AG04450 (cell line): ENCODE measurements at regions not wholly inside any gene's neighbourhood (a gene's known extent, or its start where the extent isn't known, plus 50 kb on each side); places are given as distances from the start of the nearest gene placed in this dataset.

ENCODE experiments used
- CTCF ChIA-PET: fragments of 300-600, 350-600 bp; formaldehyde crosslinking; extraction: SDS; loops from one replicate; lab custom pipeline; 2022; ENCODE audit warnings: antibody characterized with exemption, inconsistent platforms; lab: Charles Lee
- POLR2A ChIA-PET: fragments of 350-600 bp; formaldehyde crosslinking; extraction: SDS; loops from one replicate; lab custom pipeline; 2021; ENCODE audit warnings: antibody characterized with exemption, inconsistent platforms; lab: Yijun Ruan, JAX
- DNase-seq: peaks from one replicate; pipeline ENCODE4 v3.0.0-alpha.2; 2011; ENCODE audit warnings: low read depth, low spot score
- H3K27ac ChIP-seq: one replicate; pipeline ENCODE4 v1.5.1; 2012; ENCODE audit warnings: low read depth, low read length, control low read depth
- H3K27me3 ChIP-seq: one replicate; pipeline ENCODE4 v1.6.0; 2012; ENCODE audit warnings: low read length; ENCODE audit not compliant: control insufficient read depth, insufficient read depth
- H3K4me3 ChIP-seq: 2 replicates; pipeline ENCODE4 v1.5.1; 2011; ENCODE audit warnings: mild to moderate bottlenecking, low read depth, low read length, control low read depth
- H3K9me3 ChIP-seq: 2 replicates; pipeline ENCODE4 v1.5.1; 2012; ENCODE audit warnings: low read length; ENCODE audit not compliant: control insufficient read depth, insufficient read depth
- CTCF ChIP-seq: IDR thresholded peaks from 2 replicates; pipeline ENCODE4 v1.5.1; 2011; ENCODE audit warnings: low read depth, low read length, control low read depth, inconsistent platforms

GRCh38 chr5:128765448-128766061, 199.7 kb upstream of the SLC27A6 start:
- H3K27me3 ChIP-seq, result no peaks in the 10 kb centered on the region
- no peak overlapping the region for H3K4me3 ChIP-seq
- no peak for DNase-seq
- no peaks in the 10 kb centered on the region for H3K9me3 ChIP-seq
- no peak for TF ChIP-seq CTCF
- ChIA-PET POLR2A (no interaction called here), CTCF (no interaction called here)
- no peak overlapping the region for H3K27ac ChIP-seq

DNA sequence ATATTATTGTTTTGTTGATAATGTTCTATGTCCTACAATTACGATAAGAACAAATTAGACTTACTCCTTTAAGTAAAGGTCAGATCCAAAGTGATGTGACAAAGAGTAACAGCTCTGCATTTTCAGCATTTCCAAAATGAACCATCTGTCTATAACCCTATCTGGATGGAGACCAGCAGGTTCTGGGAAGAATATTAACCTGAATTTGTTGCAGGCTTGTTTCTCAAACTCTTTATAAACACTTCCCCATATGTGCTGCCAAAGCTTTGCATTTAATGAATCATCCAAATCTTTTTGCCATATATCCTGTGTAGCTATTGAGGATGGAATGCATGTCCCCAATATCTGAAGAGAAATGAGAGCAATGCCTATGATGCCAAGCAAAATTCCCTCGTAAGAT, 198.9 kb upstream of the SLC27A6 start:
- no peak overlapping the region for H3K4me3 ChIP-seq
- ChIA-PET CTCF (no interaction called here), POLR2A (no interaction called here)
- no peak for DNase-seq
- H3K27ac ChIP-seq, result no peak overlapping the region
- no peaks in the 10 kb centered on the region for H3K9me3 ChIP-seq
- TF ChIP-seq CTCF, result no peak
- H3K27me3 ChIP-seq, result no peaks in the 10 kb centered on the region

DNA sequence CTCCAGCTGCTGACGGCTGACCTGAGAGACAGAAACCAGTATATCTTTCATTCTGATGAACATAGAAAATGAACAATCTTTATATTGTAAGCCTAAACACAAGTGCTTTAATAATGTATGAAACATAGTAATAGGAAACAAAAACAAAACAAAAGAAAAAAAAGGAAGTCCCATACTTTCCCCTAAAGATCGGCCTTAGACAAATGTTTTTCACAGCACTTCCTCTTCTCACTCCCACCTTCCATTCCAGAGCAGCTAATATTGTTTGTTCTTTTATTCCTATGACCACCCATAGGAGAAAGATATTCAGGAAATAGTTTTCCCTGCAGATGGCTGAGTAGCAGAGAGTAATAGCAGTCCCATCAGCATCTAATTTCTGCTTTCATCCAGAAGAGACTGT, 194.4 kb upstream of the SLC27A6 start:
- H3K27ac ChIP-seq, result no peak overlapping the region
- no peak overlapping the region for H3K4me3 ChIP-seq
- H3K9me3 ChIP-seq, result no peaks in the 10 kb centered on the region
- ChIA-PET POLR2A (no interaction called here), CTCF (no interaction called here)
- DNase-seq, result no peak
- no peaks in the 10 kb centered on the region for H3K27me3 ChIP-seq
- TF ChIP-seq CTCF, result no peak

GRCh38 chr5:128772356-128772755, 192.9 kb upstream of the SLC27A6 start:
- no peak for TF ChIP-seq CTCF
- no peak for DNase-seq
- Histone ChIP-seq H3K9me3 (no peaks in the 10 kb centered on the region), H3K27me3 (no peaks in the 10 kb centered on the region), H3K27ac (no peak overlapping the region), H3K4me3 (no peak overlapping the region)
- ChIA-PET CTCF (no interaction called here), POLR2A (no interaction called here)

- CTCF ChIA-PET, result no interaction called here
- Histone ChIP-seq H3K27ac (no peak overlapping the region), H3K4me3 (no peak overlapping the region), H3K27me3 (no peaks in the 10 kb centered on the region), H3K9me3 (no peaks in the 10 kb centered on the region)
- POLR2A ChIA-PET, result no interaction called here
- DNase-seq, result no peak
- no peak for TF ChIP-seq CTCF
Observed at GRCh38 chr5:128773378-128773777, 191.9 kb upstream of the SLC27A6 start.
